ENCODE measurements at regions not wholly inside any gene's neighbourhood (a gene's known extent, or its start where the extent isn't known, plus 50 kb on each side); places are given as distances from the start of the nearest gene placed in this dataset.

DNA sequence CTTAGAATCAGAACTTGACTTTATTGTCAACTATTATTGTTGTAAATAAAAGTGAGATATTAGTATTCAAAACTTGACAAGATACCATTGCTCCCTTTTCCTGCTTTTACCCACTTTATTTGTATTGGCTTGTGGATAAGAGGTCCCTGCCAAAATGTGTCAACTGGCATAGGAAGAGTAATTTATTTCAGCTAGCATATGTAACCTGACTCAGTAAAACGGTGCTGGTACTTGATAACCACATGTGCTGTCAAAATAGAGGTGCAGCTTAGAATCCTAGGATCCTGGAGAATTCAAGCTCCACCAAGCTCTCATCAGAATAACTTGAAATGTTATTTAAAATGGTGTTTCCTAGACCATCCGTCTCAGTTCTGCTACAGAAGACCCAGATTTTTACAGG lies 90.2 kb upstream of the TGFBR2 start:
- Histone ChIP-seq H3K9ac (ENCODE audit: low read length) (no peak overlapping the region), H3K14ac (ENCODE audit: low read length in 2 of 2) (no peak overlapping the region), H3K4me3 (ENCODE audit: insufficient read depth in 1 of 2, low read depth in 1 of 2, low read length in 2 of 2) (no peak overlapping the region), H3K18ac (ENCODE audit: low read depth in 1 of 2, low read length in 2 of 2) (no peak overlapping the region), H2BK5ac (ENCODE audit: low read depth, low read length, poor library complexity, severe bottlenecking) (no peak overlapping the region), H4K8ac (ENCODE audit: low read length) (no peak overlapping the region), H3K4me2 (ENCODE audit: low read length, poor library complexity, severe bottlenecking) (no peak overlapping the region), H3K23ac (ENCODE audit: low read length in 2 of 2) (no peak overlapping the region), H3K4ac (ENCODE audit: low read depth in 1 of 2, low read length in 2 of 2) (no peak overlapping the region), H3K79me1 (replicated peaks; ENCODE audit: low read length, poor library complexity, severe bottlenecking) (no peaks in the 10 kb centered on the region), H3K27me3 (ENCODE audit: control insufficient read depth in 1 of 2, insufficient read depth in 1 of 2, low read length in 2 of 2) (no peaks in the 10 kb centered on the region), H2BK15ac (ENCODE audit: low read depth, poor library complexity, severe bottlenecking) (no peak overlapping the region), H2AK5ac (ENCODE audit: low read length, severe bottlenecking) (no peak overlapping the region), H2AFZ (ENCODE audit: low read depth, low read length) (no peak overlapping the region), H4K91ac (ENCODE audit: low read length) (no peak overlapping the region), H3K4me1 (ENCODE audit: control insufficient read depth, insufficient read depth, low read depth, low read length) (no peaks in the 10 kb centered on the region), H2BK12ac (ENCODE audit: low read length in 2 of 2) (no peak overlapping the region), H3K27ac (ENCODE audit: low read length, poor library complexity, severe bottlenecking) (no peak overlapping the region), H2BK120ac (ENCODE audit: low read depth, low read length) (no peak overlapping the region), H3K9me3 (ENCODE audit: control insufficient read depth, low read length) (no peaks in the 10 kb centered on the region), H3K36me3 (ENCODE audit: control insufficient read depth in 1 of 2, insufficient read depth in 2 of 2, low read depth in 1 of 2, low read length in 2 of 2) (no peaks in the 10 kb centered on the region)
- no peak for DNase-seq
- WGBS: 44% methylated on average over 1 of the region's 2 CpGs

DNA sequence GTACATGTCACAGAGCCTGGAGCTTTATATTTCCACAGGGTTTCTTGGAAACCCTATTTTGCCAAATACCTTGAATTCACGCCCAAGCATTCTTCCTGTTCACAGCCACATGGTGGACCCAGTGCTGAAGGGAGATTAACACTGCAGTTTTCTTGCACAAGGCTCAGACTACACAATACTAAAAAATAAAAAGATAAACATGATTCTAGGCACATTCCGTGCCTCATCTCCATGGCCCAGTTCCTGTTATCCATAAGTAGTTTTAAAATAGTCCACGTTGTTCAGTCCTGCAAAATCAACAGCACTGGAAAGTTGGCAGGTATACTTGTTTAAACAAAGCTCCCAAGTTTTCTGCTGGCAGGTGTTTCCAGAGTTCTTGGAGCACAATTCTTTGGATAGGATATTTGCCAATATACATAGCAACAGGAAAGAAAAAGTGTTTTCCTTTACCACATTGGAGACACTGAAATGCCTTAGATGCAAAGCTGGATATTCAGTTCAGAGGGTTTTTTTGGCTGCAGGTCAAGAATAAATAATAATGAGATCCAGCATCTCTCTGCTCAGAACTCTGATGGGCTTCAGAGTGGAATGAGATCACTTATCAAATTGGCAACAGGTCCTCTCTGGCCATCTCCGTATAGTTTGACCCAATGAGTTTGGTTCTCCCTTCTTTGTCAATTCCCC lies 88.1 kb upstream of the TGFBR2 start:
- Histone ChIP-seq H3K4ac (ENCODE audit: low read depth in 1 of 2, low read length in 2 of 2) (no peak overlapping the region), H3K14ac (ENCODE audit: low read length in 2 of 2) (no peak overlapping the region), H3K18ac (ENCODE audit: low read depth in 1 of 2, low read length in 2 of 2) (no peak overlapping the region), H3K23ac (ENCODE audit: low read length in 2 of 2) (no peak overlapping the region), H3K9ac (ENCODE audit: low read length) (peak overlapping the region; percentile 20), H2BK12ac (ENCODE audit: low read length in 2 of 2) (no peak overlapping the region), H2AFZ (ENCODE audit: low read depth, low read length) (no peak overlapping the region), H3K4me2 (ENCODE audit: low read length, poor library complexity, severe bottlenecking) (no peak overlapping the region), H3K27me3 (ENCODE audit: control insufficient read depth in 1 of 2, insufficient read depth in 1 of 2, low read length in 2 of 2) (no peaks in the 10 kb centered on the region), H3K4me1 (ENCODE audit: control insufficient read depth, insufficient read depth, low read depth, low read length) (no peaks in the 10 kb centered on the region), H4K8ac (ENCODE audit: low read length) (no peak overlapping the region), H2AK5ac (ENCODE audit: low read length, severe bottlenecking) (no peak overlapping the region), H2BK5ac (ENCODE audit: low read depth, low read length, poor library complexity, severe bottlenecking) (no peak overlapping the region), H4K91ac (ENCODE audit: low read length) (no peak overlapping the region), H3K36me3 (ENCODE audit: control insufficient read depth in 1 of 2, insufficient read depth in 2 of 2, low read depth in 1 of 2, low read length in 2 of 2) (no peaks in the 10 kb centered on the region), H3K4me3 (ENCODE audit: insufficient read depth in 1 of 2, low read depth in 1 of 2, low read length in 2 of 2) (no peak overlapping the region), H2BK15ac (ENCODE audit: low read depth, poor library complexity, severe bottlenecking) (no peak overlapping the region), H3K79me1 (replicated peaks; ENCODE audit: low read length, poor library complexity, severe bottlenecking) (no peaks in the 10 kb centered on the region), H3K27ac (ENCODE audit: low read length, poor library complexity, severe bottlenecking) (no peak overlapping the region), H3K9me3 (ENCODE audit: control insufficient read depth, low read length) (no peaks in the 10 kb centered on the region), H2BK120ac (ENCODE audit: low read depth, low read length) (no peak overlapping the region)
- no peak for DNase-seq
- over 99% methylated on average over 4 of the region's 4 CpGs for WGBS

DNA sequence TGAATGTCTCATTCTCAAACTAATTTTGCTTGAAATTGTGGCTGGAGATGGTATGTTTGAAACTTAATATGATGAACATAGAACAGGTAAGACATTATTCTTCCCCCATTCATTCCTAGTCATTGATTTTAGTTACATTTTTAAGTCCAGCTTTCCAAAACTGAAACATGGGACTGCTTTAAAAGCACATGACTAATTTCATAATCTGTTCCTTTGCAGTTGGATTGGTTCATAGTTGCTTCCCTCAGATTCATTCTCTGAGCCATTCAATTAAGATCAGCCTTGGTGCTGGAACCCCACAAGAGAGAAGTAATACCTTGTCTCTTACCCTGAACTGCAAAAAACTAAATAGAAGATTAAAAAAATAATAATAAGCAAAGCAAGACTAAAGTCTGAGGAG lies 87.5 kb upstream of the TGFBR2 start:
- Histone ChIP-seq H3K79me1 (replicated peaks; ENCODE audit: low read length, poor library complexity, severe bottlenecking) (no peaks in the 10 kb centered on the region), H3K9me3 (ENCODE audit: control insufficient read depth, low read length) (no peaks in the 10 kb centered on the region), H2BK5ac (ENCODE audit: low read depth, low read length, poor library complexity, severe bottlenecking) (no peak overlapping the region), H3K18ac (ENCODE audit: low read depth in 1 of 2, low read length in 2 of 2) (no peak overlapping the region), H2AFZ (ENCODE audit: low read depth, low read length) (no peak overlapping the region), H2BK12ac (ENCODE audit: low read length in 2 of 2) (no peak overlapping the region), H3K4me1 (ENCODE audit: control insufficient read depth, insufficient read depth, low read depth, low read length) (no peaks in the 10 kb centered on the region), H2BK15ac (ENCODE audit: low read depth, poor library complexity, severe bottlenecking) (no peak overlapping the region), H4K91ac (ENCODE audit: low read length) (no peak overlapping the region), H3K27ac (ENCODE audit: low read length, poor library complexity, severe bottlenecking) (no peak overlapping the region), H3K9ac (ENCODE audit: low read length) (peak overlapping the region; percentile 20), H3K4ac (ENCODE audit: low read depth in 1 of 2, low read length in 2 of 2) (no peak overlapping the region), H3K4me3 (ENCODE audit: insufficient read depth in 1 of 2, low read depth in 1 of 2, low read length in 2 of 2) (no peak overlapping the region), H3K36me3 (ENCODE audit: control insufficient read depth in 1 of 2, insufficient read depth in 2 of 2, low read depth in 1 of 2, low read length in 2 of 2) (no peaks in the 10 kb centered on the region), H2AK5ac (ENCODE audit: low read length, severe bottlenecking) (no peak overlapping the region), H2BK120ac (ENCODE audit: low read depth, low read length) (no peak overlapping the region), H3K4me2 (ENCODE audit: low read length, poor library complexity, severe bottlenecking) (no peak overlapping the region), H4K8ac (ENCODE audit: low read length) (no peak overlapping the region), H3K27me3 (ENCODE audit: control insufficient read depth in 1 of 2, insufficient read depth in 1 of 2, low read length in 2 of 2) (no peaks in the 10 kb centered on the region), H3K14ac (ENCODE audit: low read length in 2 of 2) (no peak overlapping the region), H3K23ac (ENCODE audit: low read length in 2 of 2) (no peak overlapping the region)
- DNase-seq: no peak

DNA sequence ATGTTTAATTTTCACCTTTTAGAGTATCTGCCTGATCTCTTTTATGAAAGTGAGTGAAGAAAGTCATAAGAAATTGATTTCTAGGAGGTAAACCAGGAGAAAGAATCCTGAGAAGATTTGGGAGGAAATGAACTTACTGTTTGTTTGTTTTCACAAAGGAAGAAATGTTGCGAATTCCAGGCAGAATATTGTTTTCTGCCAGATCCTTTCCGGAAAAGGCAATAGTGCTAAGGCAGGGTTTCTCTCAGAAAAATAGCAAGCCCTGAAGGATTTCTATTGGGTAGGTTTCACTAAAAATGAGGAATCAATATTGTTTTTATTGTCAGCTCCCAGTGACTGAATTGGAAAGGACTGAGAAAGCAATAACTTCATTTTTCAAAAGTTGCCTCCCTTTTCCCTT lies 85.7 kb upstream of the TGFBR2 start:
- no peak overlapping the region for H4K91ac ChIP-seq (ENCODE audit: low read length)
- H3K23ac ChIP-seq (ENCODE audit: low read length in 2 of 2): no peak overlapping the region
- no peak overlapping the region for H2BK5ac ChIP-seq (ENCODE audit: low read depth, low read length, poor library complexity, severe bottlenecking)
- H3K4me1 ChIP-seq (ENCODE audit: control insufficient read depth, insufficient read depth, low read depth, low read length): no peaks in the 10 kb centered on the region
- H3K4me3 ChIP-seq (ENCODE audit: insufficient read depth in 1 of 2, low read depth in 1 of 2, low read length in 2 of 2): no peak overlapping the region
- H2AFZ ChIP-seq (ENCODE audit: low read depth, low read length): no peak overlapping the region
- no peak overlapping the region for H3K4ac ChIP-seq (ENCODE audit: low read depth in 1 of 2, low read length in 2 of 2)
- H3K9ac ChIP-seq (ENCODE audit: low read length): peak overlapping the region; percentile 62
- no peak overlapping the region for H3K27ac ChIP-seq (ENCODE audit: low read length, poor library complexity, severe bottlenecking)
- no peak overlapping the region for H2BK12ac ChIP-seq (ENCODE audit: low read length in 2 of 2)
- H2BK120ac ChIP-seq (ENCODE audit: low read depth, low read length): no peak overlapping the region
- H3K14ac ChIP-seq (ENCODE audit: low read length in 2 of 2): no peak overlapping the region
- no peak overlapping the region for H4K8ac ChIP-seq (ENCODE audit: low read length)
- 59% methylated on average over 2 of the region's 2 CpGs for WGBS
- no peak overlapping the region for H2BK15ac ChIP-seq (ENCODE audit: low read depth, poor library complexity, severe bottlenecking)
- H3K9me3 ChIP-seq (ENCODE audit: control insufficient read depth, low read length): no peaks in the 10 kb centered on the region
- H3K79me1 ChIP-seq (replicated peaks; ENCODE audit: low read length, poor library complexity, severe bottlenecking): no peaks in the 10 kb centered on the region
- no peaks in the 10 kb centered on the region for H3K36me3 ChIP-seq (ENCODE audit: control insufficient read depth in 1 of 2, insufficient read depth in 2 of 2, low read depth in 1 of 2, low read length in 2 of 2)
- no peak overlapping the region for H3K4me2 ChIP-seq (ENCODE audit: low read length, poor library complexity, severe bottlenecking)
- no peak for DNase-seq
- no peaks in the 10 kb centered on the region for H3K27me3 ChIP-seq (ENCODE audit: control insufficient read depth in 1 of 2, insufficient read depth in 1 of 2, low read length in 2 of 2)
- no peak overlapping the region for H3K18ac ChIP-seq (ENCODE audit: low read depth in 1 of 2, low read length in 2 of 2)
- no peak overlapping the region for H2AK5ac ChIP-seq (ENCODE audit: low read length, severe bottlenecking)
